Testis (tissue), 2 donors: ENCODE measurements at regions not wholly inside any gene's neighbourhood (a gene's known extent, or its start where the extent isn't known, plus 50 kb on each side); places are given as distances from the start of the nearest gene placed in this dataset.

ENCODE experiments used
- DNase-seq: peaks from one replicate; pipeline ENCODE4 v3.0.0-alpha.2; 2019
- H3K27ac ChIP-seq, 2 donors: fragments of 200-600 bp; sonication (generic); one replicate each; pipeline ENCODE4 v1.5.1; 2019
- H3K27me3 ChIP-seq: fragments of 200-600 bp; sonication (generic); one replicate; pipeline ENCODE4 v1.5.1; 2019
- H3K36me3 ChIP-seq: fragments of 200-600 bp; sonication (generic); one replicate; pipeline ENCODE4 v1.5.1; 2017; ENCODE audit warnings: low read depth; ENCODE audit errors: missing control alignments
- H3K4me1 ChIP-seq: fragments of 200-600 bp; sonication (generic); one replicate; pipeline ENCODE4 v1.5.1; 2019
- H3K4me3 ChIP-seq, 2 donors: fragments of 200-600 bp; sonication (generic); one replicate each; pipeline ENCODE4 v1.5.1; 2017 to 2019
- H3K9me3 ChIP-seq: fragments of 200-600 bp; sonication (generic); one replicate; pipeline ENCODE4 v1.5.1; 2017
- POLR2A ChIP-seq: fragments of 450-650 bp; IDR thresholded peaks from one replicate; pipeline ENCODE4 v1.6.1; 2017; ENCODE audit warnings: antibody characterized with exemption, mild to moderate bottlenecking, moderate library complexity
- WGBS, 2 donors: methylation state at CpG; one replicate each; pipeline ENCODE4 v1.1.5; 2018; 5-methylcytosine and 5-hydroxymethylcytosine counted together
- intact Hi-C: fragments of 100-400 bp; cut with DNase I; formaldehyde crosslinking; loops from one replicate; pipeline ENCODE4 v1.15.1; 2023; ENCODE audit warnings: low total_unique reads
- TF ChIP-seq, protein P1 (sequence below), 3 experiments: fragments of 450-650 bp in 2 of 3; fragments of 200-600 bp in 1 of 3; sonication (generic) in 1 of 3; IDR thresholded peaks; one replicate each; pipeline ENCODE4 v1.5.1; 2016 to 2019; ENCODE audit warnings: antibody characterized with exemption in 3 of 3, mild to moderate bottlenecking in 2 of 3, moderate library complexity in 1 of 3

DNA sequence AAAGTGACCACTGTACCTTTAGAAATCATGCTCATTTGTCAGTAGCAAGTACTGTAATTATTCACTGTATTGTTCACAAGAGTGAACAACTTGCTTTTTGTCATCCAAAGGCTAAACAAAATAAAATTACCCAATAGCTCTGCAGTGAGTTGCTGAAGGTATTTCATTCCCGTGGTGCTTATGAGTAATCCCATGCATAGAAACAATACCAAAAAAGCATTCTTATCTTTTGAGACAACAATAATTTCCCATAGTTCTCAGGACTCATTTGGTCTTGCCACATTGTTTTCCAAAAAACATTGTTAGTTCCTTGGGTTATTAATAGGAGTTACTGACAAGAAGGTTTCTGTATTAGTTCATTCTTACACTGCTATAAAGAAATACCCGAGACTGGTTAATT lies 503.2 kb upstream of the FAM98A start:
- Histone ChIP-seq H3K4me1 (no peaks in the 10 kb centered on the region), H3K27me3 (no peaks in the 10 kb centered on the region), H3K9me3 (no peaks in the 10 kb centered on the region), H3K4me3 (no peak overlapping the region), H3K36me3 (no peaks in the 10 kb centered on the region), H3K27ac (no peak overlapping the region)
- intact Hi-C loops: no loop called here
- DNase-seq: no peak
- TF ChIP-seq, protein P1, sequence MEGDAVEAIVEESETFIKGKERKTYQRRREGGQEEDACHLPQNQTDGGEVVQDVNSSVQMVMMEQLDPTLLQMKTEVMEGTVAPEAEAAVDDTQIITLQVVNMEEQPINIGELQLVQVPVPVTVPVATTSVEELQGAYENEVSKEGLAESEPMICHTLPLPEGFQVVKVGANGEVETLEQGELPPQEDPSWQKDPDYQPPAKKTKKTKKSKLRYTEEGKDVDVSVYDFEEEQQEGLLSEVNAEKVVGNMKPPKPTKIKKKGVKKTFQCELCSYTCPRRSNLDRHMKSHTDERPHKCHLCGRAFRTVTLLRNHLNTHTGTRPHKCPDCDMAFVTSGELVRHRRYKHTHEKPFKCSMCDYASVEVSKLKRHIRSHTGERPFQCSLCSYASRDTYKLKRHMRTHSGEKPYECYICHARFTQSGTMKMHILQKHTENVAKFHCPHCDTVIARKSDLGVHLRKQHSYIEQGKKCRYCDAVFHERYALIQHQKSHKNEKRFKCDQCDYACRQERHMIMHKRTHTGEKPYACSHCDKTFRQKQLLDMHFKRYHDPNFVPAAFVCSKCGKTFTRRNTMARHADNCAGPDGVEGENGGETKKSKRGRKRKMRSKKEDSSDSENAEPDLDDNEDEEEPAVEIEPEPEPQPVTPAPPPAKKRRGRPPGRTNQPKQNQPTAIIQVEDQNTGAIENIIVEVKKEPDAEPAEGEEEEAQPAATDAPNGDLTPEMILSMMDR (IDR thresholded peaks at IDR 0.05): no peak
- no peak for TF ChIP-seq POLR2A
- WGBS, 2 donors: 88 to 93% methylated on average over 2 of the region's 2 CpGs

DNA sequence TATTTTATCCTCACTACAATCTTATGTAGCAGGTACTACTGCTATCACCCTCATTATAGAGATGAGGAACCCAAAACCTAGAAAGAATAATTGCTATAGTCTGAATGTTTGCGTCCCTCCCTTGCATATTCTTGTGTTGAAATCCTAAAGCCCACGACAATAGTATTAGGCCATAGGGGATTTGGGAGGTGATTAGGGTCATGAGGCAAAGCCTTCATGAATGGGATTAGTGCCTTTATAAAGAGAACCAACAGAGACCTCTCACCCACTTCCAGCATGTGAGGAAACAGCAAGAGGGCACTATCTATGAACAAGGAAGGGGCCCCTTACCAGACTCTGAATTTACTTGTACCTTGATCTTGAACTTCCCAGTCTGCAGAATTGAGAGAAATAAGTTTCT lies 500.3 kb upstream of the FAM98A start:
- H3K27me3 ChIP-seq: no peaks in the 10 kb centered on the region
- intact Hi-C loops: no loop called here
- no peaks in the 10 kb centered on the region for H3K9me3 ChIP-seq
- H3K4me3 ChIP-seq: no peak overlapping the region
- no peak for DNase-seq
- TF ChIP-seq, protein P1 (IDR thresholded peaks at IDR 0.05): no peak
- no peaks in the 10 kb centered on the region for H3K36me3 ChIP-seq
- no peak overlapping the region for H3K27ac ChIP-seq
- H3K4me1 ChIP-seq: no peaks in the 10 kb centered on the region
- 90 to 92% methylated on average over 2 of the region's 2 CpGs for WGBS, 2 donors

DNA sequence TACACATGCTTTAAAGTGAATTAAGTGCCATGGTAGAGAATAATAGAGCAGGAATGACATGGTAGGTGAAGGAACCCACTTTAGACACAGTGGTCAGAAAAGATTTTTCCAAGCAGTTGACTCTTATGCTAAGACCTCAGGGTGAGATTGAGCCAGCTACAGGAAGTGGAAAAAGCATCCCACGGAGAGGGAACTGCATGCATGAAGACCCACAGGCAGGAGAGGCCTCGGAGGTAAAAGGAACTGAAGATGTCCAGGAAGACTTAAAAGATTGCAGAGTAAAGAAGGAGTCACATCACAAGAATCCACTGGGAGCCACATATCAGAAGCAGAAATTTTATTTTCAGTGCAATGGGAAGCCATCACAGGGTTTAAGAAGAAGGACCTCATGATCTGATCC lies 499.2 kb upstream of the FAM98A start:
- WGBS, 2 donors: 66 to 72% methylated on average over 2 of the region's 2 CpGs
- Histone ChIP-seq H3K4me1 (no peaks in the 10 kb centered on the region), H3K27ac (no peak overlapping the region), H3K4me3 (no peak overlapping the region), H3K36me3 (no peaks in the 10 kb centered on the region), H3K27me3 (no peaks in the 10 kb centered on the region), H3K9me3 (no peaks in the 10 kb centered on the region)
- TF ChIP-seq, protein P1 (IDR thresholded peaks at IDR 0.05): no peak
- no peak for TF ChIP-seq POLR2A
- intact Hi-C loops: no loop called here
- no peak for DNase-seq

DNA sequence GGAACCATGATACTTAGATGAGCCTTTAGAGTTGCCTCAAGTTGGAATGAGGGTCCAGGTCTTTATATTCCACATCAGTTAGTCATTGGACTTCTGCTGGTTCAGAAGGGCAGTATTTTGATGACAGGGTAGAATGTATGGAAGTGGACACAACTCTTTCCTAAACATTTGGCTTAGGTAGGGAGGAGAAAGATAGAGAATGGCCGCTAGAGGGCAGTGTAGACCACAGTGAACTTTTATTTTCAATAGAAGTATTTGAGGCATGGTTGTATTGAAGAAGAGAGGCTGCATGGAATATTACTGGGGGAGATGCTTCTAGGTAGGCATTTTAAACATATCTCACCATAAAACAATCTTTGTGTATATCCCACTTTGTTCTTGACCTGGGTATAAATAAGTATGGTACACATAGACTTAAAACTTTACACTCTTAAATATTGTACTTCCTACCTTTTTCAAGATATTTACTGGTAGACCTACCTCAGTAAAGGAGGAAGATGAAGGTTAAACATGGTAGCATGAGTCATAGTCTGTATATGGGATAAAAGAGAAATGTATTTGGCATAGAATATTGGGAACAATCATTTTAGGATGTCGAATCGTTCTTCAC lies 497.6 kb upstream of the FAM98A start:
- H3K9me3 ChIP-seq: no peaks in the 10 kb centered on the region
- peak; percentile 77 for DNase-seq

DNA sequence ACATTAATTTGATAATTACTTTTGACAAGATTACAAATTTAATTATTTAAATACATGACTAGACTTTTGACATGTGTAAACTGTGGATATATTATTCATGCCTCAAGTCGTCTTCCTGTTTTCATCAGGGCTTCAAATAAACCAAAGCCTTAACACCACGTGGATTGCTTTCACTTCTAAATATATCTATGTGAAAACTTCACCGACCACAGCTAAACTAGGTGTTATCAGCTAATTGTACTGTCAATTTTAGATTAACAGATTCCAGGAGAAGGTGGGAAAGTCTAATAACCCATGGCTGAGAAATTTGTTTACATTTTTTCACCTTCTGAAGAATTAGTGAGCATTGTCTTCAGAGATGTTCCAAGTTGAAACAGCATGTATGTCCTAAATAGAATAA lies 494.7 kb upstream of the FAM98A start:
- WGBS, 2 donors: 65 to 66% methylated on average over 3 of the region's 3 CpGs
- TF ChIP-seq, protein P1 (IDR thresholded peaks at IDR 0.05): no peak
- TF ChIP-seq POLR2A: no peak
- Histone ChIP-seq H3K36me3 (no peaks in the 10 kb centered on the region), H3K4me3 (no peak overlapping the region), H3K27me3 (no peaks in the 10 kb centered on the region), H3K4me1 (no peaks in the 10 kb centered on the region), H3K27ac (no peak overlapping the region), H3K9me3 (no peaks in the 10 kb centered on the region)
- DNase-seq: no peak
- intact Hi-C loops: no loop called here

More for the DNA sequence above, 497.6 kb upstream of the FAM98A start:
- Histone ChIP-seq H3K4me1 (no peaks in the 10 kb centered on the region), H3K36me3 (no peaks in the 10 kb centered on the region), H3K4me3 (no peak overlapping the region), H3K27me3 (no peaks in the 10 kb centered on the region), H3K27ac (no peak overlapping the region)
- WGBS, 2 donors: 64 to 66% methylated on average over 3 of the region's 3 CpGs
- intact Hi-C loops: no loop called here
- TF ChIP-seq, protein P1 (IDR thresholded peaks at IDR 0.05): peak; percentile 65 to 89 (median 78)
- no peak for TF ChIP-seq POLR2A
